ENCODE measurements at regions not wholly inside any gene's neighbourhood (a gene's known extent, or its start where the extent isn't known, plus 50 kb on each side); places are given as distances from the start of the nearest gene placed in this dataset.

GRCh38 chr9:91078369-91078695 is 276.7 kb downstream of the SYK start:
- TF ChIP-seq, protein P1, sequence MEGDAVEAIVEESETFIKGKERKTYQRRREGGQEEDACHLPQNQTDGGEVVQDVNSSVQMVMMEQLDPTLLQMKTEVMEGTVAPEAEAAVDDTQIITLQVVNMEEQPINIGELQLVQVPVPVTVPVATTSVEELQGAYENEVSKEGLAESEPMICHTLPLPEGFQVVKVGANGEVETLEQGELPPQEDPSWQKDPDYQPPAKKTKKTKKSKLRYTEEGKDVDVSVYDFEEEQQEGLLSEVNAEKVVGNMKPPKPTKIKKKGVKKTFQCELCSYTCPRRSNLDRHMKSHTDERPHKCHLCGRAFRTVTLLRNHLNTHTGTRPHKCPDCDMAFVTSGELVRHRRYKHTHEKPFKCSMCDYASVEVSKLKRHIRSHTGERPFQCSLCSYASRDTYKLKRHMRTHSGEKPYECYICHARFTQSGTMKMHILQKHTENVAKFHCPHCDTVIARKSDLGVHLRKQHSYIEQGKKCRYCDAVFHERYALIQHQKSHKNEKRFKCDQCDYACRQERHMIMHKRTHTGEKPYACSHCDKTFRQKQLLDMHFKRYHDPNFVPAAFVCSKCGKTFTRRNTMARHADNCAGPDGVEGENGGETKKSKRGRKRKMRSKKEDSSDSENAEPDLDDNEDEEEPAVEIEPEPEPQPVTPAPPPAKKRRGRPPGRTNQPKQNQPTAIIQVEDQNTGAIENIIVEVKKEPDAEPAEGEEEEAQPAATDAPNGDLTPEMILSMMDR (IDR thresholded peaks at IDR 0.05) = no peak
- no peak for TF ChIP-seq POLR2A (IDR thresholded peaks at IDR 0.05)
